B cell (primary cell): ENCODE measurements at regions not wholly inside any gene's neighbourhood (a gene's known extent, or its start where the extent isn't known, plus 50 kb on each side); places are given as distances from the start of the nearest gene placed in this dataset.

Experiments used
- CTCF ChIP-seq: fragments of 200-600 bp; IDR thresholded peaks from one replicate; pipeline ENCODE4 v1.8.0; 2022; ENCODE audit warnings: antibody characterized with exemption, mild to moderate bottlenecking
- EZH2 ChIP-seq: IDR thresholded peaks from 2 replicates; pipeline ENCODE4 v1.6.1; 2012; ENCODE audit warnings: borderline replicate concordance, low read depth, mild to moderate bottlenecking, moderate library complexity, low read length; ENCODE audit not compliant: insufficient read depth, poor library complexity, severe bottlenecking

- TF ChIP-seq EZH2 (no peak), CTCF (no peak)
Observed at GRCh38 chr13:49858178-49858856, 65.8 kb upstream of the KPNA3 start.
